NCI-H1092 (cell line): ENCODE measurements at regions not wholly inside any gene's neighbourhood (a gene's known extent, or its start where the extent isn't known, plus 50 kb on each side); places are given as distances from the start of the nearest gene placed in this dataset.
"Not testable (repeated sequence)": the region's sequence is repeated elsewhere in the genome, so short reads cannot be mapped to it uniquely, and the experiment has no call there.

ENCODE experiments used
- DNase-seq: peaks from one replicate; lab custom pipeline; 2025; lab: John Stamatoyannopoulos, UW

DNA sequence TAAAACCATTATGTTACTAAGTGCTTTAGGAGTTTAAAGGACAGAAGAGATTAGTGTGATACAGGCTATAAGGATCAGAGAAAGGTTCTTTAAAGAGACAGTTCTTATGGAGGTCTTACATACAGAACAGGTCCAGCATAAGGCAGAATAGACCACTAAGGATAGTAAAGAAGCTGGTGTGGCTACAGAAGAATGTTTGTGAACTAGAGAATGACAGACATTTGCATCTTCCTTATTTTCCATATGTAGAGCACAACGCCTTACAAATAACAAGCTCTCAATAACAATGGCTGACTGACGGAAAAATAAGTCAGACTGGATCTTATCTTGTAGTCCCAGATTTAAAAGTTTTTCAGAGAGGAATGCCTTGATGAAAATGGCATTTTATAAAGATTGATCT is 95.6 kb upstream of the NOTCH2NLA start:
- not testable (repeated sequence) for DNase-seq

DNA sequence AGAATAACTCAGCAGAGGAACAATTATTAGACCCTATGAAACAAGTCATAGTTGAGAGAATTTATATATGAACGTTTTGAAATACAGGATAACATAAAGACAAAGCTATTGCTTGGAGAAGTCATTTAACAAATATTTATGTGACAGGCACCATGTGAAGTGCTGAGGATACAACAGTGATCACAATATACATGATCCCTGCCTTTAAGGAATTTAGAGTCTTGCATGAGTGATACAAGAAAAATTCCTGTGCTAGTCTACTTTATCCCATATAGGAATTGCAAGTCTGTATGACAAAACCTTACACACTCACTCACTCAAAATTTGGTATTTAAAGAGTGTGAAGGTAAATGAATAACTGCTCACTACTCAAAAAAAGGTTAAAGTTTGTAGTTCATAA is 94.5 kb upstream of the NOTCH2NLA start:
- DNase-seq, result not testable (repeated sequence)

DNA sequence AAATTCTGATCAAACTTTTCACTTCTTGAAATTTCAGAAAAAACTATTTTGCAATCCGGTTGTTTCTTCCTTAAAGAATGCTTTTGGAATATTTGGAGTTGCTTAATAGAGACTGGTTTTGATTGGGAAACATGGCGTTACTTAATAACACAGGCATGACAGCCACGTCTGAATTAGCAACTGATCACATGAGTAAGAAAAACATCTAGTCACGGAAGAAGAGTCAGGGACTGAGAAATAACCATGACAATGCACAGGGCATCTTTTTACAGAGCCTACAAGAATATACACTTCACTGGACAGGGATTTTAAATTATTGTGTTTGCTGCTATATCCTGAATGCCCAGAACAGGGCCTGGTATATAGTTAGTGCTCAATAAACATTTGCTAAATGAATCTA is 94.1 kb upstream of the NOTCH2NLA start:
- not testable (repeated sequence) for DNase-seq

DNA sequence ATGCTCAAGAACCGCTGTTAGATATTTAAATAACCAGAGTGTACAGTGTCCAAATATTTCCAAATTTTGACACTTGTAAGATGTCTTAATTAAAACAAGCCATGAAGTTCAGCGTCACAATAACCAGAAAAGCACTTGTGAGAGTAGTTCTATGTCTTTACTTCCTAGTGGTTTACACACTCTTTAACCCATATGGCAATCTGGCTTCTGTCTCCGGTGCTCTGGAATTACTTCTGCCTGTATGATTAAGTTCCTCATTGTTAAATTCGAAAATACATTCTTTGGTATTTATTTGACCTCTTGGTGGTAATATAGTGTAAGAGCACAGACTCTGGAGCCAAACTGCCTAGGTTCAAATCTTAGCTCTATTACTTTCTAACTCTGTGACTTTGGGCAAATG is 89.9 kb upstream of the NOTCH2NLA start:
- not testable (repeated sequence) for DNase-seq

GRCh38 chr1:146317785-146318184 is 89.0 kb upstream of the NOTCH2NLA start:
- DNase-seq, result not testable (repeated sequence)

DNA sequence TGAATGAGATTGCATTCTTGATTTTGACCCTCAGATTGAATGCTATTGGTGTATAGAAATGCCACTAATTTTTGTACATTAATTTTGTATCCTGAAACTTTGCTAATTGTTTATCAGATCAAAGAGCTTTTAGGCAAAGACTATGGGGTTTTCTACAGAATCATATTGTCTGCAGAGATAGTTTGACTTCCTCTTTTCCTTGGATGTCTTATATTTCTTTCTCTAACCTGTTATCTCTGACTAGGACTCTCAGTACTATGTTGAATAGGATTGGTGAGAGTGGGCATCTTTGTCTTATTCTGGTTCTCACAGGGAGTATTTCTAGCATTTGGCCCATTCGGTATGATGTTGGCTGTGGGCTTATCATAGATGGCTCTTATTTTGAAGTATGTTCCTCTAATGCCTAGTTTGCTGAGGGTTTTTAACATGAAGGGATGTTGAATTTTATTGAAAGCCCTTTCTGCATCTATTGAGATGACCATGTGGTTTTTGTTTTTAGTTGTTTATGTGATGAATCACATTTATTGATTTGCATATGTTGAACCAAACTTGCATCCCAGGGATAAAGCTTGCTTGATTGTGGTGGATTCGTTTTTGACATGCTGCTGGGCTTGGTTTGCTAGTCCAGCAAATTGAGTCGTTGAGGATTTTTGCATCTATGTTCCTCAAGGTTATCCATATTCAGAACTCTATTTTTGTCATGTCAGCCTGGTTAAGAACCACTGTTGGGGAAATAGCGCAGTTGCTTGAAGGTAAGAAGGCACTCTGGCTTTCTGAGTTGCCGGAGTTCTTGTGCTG is 85.8 kb upstream of the NOTCH2NLA start:
- not testable (repeated sequence) for DNase-seq

DNA sequence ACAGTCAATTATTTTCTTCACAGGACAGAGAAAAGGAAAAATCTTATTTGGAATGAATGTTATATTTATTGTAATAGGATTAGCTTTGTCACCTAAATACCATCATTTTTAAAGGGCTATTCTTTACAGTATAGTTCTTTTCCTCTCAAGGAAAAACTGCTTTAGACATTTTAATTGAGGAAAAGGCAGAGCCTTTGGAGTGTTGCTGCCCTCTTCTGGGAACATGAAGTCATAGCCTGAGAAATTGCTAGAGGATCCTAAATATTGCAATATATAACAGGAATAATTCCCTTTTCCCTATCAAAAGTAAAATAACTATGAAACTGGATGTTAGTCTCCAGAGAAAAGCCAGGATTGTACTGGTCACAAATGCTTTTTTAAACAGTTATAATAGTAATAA is 81.8 kb upstream of the NOTCH2NLA start:
- not testable (repeated sequence) for DNase-seq

GRCh38 chr1:146309427-146309826 is 80.6 kb upstream of the NOTCH2NLA start:
- not testable (repeated sequence) for DNase-seq

DNA sequence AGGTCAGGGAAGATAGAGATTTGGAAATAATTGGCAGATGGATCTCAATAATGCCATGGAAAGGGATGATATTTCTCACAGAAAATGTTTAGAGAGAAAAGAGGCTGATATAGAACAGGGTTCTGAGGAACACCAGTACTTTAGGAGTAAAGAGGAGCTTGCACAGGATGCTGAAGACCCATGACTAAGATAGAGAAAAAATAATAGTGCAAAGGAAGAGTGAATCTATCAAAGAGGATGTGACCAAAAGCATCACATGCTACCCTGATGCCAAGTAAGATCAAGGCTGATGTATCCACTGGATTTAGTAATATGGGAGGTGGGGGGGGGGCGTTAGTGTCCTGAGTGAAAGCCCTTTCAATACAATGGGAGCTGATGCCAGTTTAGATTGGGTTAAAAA is 80.1 kb upstream of the NOTCH2NLA start:
- DNase-seq, result not testable (repeated sequence)

DNA sequence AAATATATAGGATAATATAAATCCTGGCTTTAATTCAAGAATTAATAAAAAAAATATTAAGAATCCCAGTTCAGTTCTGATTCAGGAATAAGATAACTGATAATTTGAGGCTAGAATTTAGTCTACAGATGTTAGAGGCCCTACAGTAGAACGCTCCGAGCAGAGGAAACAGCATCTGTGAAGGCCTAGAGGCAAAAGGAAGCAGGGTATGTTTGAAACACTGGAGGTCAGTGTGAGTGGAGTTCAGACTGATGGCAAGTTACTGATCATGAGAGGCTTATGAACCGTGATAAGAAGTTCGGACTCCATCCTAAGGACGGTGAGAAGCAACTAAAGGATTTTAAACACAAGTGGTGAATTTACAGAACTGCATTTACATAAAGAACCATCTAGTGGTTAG is 79.3 kb upstream of the NOTCH2NLA start:
- DNase-seq, result not testable (repeated sequence)

- not testable (repeated sequence) for DNase-seq
These were observed 78.8 kb upstream of the NOTCH2NLA start for GRCh38 chr1:146307632-146308031.

DNA sequence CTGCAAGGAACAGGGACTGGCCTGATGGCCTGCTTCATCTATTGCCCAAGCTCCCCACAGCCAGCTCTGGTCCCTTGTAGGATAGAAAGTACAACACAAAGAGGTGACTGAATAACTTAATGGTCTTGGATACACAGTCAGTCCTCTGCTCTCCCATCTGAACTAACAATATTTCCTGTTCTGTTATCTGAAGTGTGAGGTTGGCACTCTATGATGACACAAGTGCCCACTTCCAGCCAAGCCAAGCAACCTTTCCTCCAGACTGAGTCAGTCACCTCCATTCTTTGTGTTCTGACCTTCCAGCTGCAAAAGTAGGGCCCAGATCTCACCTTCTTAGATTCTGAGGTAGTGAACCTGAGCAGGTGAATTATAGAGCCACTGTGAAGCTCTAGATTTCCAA is 77.8 kb upstream of the NOTCH2NLA start:
- not testable (repeated sequence) for DNase-seq

DNA sequence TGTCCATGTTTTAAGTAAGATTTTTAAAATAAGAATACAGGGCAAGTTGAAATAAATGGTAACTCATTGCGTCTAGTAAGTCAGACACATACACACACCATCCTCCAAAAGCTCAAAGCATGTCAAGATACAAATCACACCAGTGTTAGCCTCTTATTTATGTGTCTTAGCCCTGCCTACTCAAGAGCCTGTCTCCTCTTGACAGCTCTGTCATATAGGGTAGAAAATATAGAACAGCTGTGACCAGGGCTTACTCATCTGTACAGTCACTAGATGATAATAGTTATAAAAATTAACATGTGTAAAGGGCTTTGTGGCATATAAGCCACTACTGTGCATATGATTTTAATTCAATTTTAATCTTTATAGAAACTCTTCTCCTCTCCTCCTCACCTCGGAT is 76.6 kb upstream of the NOTCH2NLA start:
- not testable (repeated sequence) for DNase-seq

DNA sequence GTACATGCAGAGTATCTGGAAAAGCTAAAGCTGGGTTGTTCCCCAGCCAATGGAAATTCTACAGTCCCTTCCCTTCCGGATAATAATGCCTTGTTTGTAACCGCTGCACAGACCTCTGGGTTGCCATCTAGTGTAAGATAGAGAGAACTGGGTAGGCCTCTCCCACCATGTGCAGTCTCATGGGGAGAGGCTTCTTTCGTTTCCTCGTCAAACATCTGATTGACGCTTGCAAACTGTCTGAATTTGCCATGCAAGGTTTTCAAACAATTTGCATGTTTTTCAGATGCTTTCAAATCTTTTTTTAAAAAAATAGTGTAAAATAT is 69.7 kb upstream of the NOTCH2NLA start:
- not testable (repeated sequence) for DNase-seq

- not testable (repeated sequence) for DNase-seq
These were observed 69.2 kb upstream of the NOTCH2NLA start for GRCh38 chr1:146297781-146298574.

GRCh38 chr1:146292940-146293936 is 64.4 kb upstream of the NOTCH2NLA start:
- not testable (repeated sequence) for DNase-seq

DNA sequence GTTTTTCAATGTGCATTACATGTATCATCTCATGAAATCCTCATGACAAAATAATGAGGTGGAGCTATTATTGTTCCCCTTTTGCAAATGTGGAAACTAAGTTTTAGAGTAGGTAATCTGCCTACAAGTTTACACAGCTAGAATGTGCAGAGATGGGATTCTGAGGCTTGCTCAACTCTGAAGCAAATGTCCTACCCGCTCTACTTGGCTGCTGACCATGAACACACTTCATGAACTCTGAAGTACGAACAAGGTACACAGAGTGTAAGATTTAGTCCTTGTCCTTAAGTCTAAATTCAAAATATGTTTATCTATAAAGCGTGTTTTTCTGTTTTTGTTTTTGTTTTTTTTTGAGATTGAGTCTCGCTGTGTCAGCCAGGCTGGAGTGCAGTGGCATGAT is 63.6 kb upstream of the NOTCH2NLA start:
- DNase-seq, result not testable (repeated sequence)

DNA sequence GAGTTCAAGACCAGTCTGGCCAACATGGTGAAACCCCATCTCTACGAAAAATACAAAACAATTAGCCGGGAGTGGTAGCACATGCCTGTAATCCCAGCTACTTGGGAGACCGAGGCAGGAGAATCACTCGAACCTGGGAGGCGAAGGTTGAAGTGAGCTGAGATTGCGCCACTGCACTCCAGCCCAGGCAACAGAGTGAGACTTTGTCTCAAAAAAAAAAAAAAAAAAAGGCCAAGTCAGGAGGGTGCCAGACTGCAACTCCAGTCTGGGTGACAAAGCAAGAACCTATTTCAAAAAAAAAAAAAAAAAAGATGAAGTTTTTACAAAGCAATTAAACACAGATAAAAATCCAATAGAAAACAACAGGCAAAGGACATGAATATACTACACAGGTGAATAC is 59.1 kb upstream of the NOTCH2NLA start:
- DNase-seq, result not testable (repeated sequence)

DNA sequence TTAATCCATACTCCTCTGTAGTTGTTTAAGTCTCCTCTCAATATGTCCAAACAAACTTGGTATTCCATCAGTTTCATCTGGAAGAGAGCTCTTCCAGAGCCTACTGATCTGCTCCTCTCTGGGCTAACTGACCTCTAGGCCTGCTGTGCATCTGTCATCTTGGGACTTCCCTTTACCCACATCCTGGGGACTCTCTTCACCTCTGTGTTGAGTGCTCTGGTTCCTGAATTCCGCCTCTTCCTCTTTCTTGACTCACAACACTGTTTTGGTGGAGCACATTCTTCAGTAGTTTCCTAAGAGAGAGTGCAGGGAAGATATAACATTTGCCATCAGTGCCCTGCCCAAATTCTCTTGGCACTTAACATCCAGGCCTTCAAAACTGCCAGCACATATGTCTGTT is 55.9 kb upstream of the NOTCH2NLA start:
- DNase-seq, result not testable (repeated sequence)

DNA sequence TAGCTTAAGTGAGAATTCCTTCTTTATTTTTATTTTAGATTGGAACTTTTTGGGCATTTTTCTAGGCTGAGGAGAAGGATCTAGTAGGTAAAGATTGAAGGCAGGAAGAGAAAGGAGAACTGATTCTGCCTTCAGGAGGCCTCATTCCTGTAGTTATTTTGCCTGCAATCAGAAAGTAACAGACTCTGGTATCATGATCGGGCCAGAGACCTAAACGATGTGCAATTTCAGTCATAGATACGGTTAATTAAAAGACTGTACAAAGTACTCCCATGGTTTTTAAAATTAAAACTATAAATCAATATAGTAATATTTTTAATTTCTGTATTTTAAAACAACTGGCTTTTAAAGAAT is 54.7 kb upstream of the NOTCH2NLA start:
- not testable (repeated sequence) for DNase-seq

- DNase-seq, result not testable (repeated sequence)
These were observed 54.1 kb upstream of the NOTCH2NLA start for GRCh38 chr1:146282807-146283526.
